Tibial nerve (tissue), 4 donors: ENCODE measurements at regions not wholly inside any gene's neighbourhood (a gene's known extent, or its start where the extent isn't known, plus 50 kb on each side); places are given as distances from the start of the nearest gene placed in this dataset.

Experiments used
- DNase-seq, 2 donors: peaks; one replicate each; pipeline ENCODE4 v3.0.0-alpha.2; 2019; ENCODE audit warnings: low spot score in 2 of 2
- H3K27ac ChIP-seq, 4 donors: fragments of 200-600 bp; sonication (generic) in 3 of 4; one replicate each; pipeline ENCODE4 v1.5.1; 2017 to 2019; ENCODE audit warnings: mild to moderate bottlenecking in 1 of 4
- H3K27me3 ChIP-seq, 2 donors: fragments of 200-600 bp; sonication (generic) in 1 of 2; one replicate each; pipeline versions ENCODE4 v1.5.1 to v1.6.0; 2017 to 2019
- H3K36me3 ChIP-seq, 3 donors: fragments of 200-600 bp; sonication (generic); one replicate each; pipeline ENCODE4 v1.5.1; 2018 to 2019
- H3K4me1 ChIP-seq, 4 donors: fragments of 200-600 bp; sonication (generic) in 3 of 4; one replicate each; pipeline ENCODE4 v1.5.1; 2017 to 2019
- H3K4me3 ChIP-seq, 4 donors: fragments of 200-600 bp; sonication (generic) in 3 of 4; one replicate each; pipeline ENCODE4 v1.5.1; 2017 to 2019; ENCODE audit warnings: mild to moderate bottlenecking in 1 of 4, moderate library complexity in 1 of 4
- H3K9me3 ChIP-seq, 4 donors: fragments of 200-600 bp; sonication (generic) in 3 of 4; one replicate each; pipeline ENCODE4 v1.5.1; 2017 to 2019
- CTCF ChIP-seq, 5 experiments: fragments of 200-600 bp in 3 of 5; fragments of 450-650 bp in 2 of 5; sonication (generic) in 3 of 5; IDR thresholded peaks; one replicate each; pipeline ENCODE4 v1.5.1; 2016 to 2019; ENCODE audit warnings: antibody characterized with exemption in 5 of 5, mild to moderate bottlenecking in 3 of 5, moderate library complexity in 2 of 5
- EP300 ChIP-seq, 2 donors: sonication (generic); formaldehyde crosslinking; IDR thresholded peaks; one replicate each; pipeline ENCODE4 v1.6.1; 2017; ENCODE audit warnings: antibody characterized with exemption in 2 of 2, mild to moderate bottlenecking in 1 of 2
- POLR2A ChIP-seq, 2 donors: fragments of 450-650 bp; IDR thresholded peaks; one replicate each; pipeline ENCODE4 v1.6.1; 2017; ENCODE audit warnings: antibody characterized with exemption in 2 of 2, mild to moderate bottlenecking in 2 of 2, moderate library complexity in 2 of 2
- WGBS, 2 donors: methylation state at CpG; one replicate each; pipeline ENCODE4 v1.1.5; 2018; 5-methylcytosine and 5-hydroxymethylcytosine counted together

- Histone ChIP-seq H3K9me3 (peaks cover 0 to 5% (median 0%) of the 10 kb centered on the region in 4 donors), H3K4me3 (no peak overlapping the region), H3K27ac (no peak overlapping the region), H3K4me1 (no peaks in the 10 kb centered on the region), H3K36me3 (no peaks in the 10 kb centered on the region), H3K27me3 (no peaks in the 10 kb centered on the region)
- 43 to 62% methylated on average over 3 of the region's 3 CpGs for WGBS, 2 donors
- no peak for DNase-seq
- TF ChIP-seq POLR2A (IDR thresholded peaks at IDR 0.05) (no peak), EP300 (IDR thresholded peaks at IDR 0.05) (no peak), CTCF (IDR thresholded peaks at IDR 0.05) (no peak)
Measured at GRCh38 chr4:162234595-162234994, 70.8 kb upstream of the FSTL5 start.

- H3K4me3 ChIP-seq = no peak overlapping the region
- no peaks in the 10 kb centered on the region for H3K27me3 ChIP-seq
- no peak for DNase-seq
- no peaks in the 10 kb centered on the region for H3K36me3 ChIP-seq
- H3K4me1 ChIP-seq = no peaks in the 10 kb centered on the region
- peaks cover 0 to 5% (median 0%) of the 10 kb centered on the region in 4 donors for H3K9me3 ChIP-seq
- TF ChIP-seq CTCF (IDR thresholded peaks at IDR 0.05) (no peak), POLR2A (IDR thresholded peaks at IDR 0.05) (no peak), EP300 (IDR thresholded peaks at IDR 0.05) (no peak)
- H3K27ac ChIP-seq = no peak overlapping the region
Measured at GRCh38 chr4:162232349-162232748, 68.5 kb upstream of the FSTL5 start.

GRCh38 chr4:162229670-162230069 lies 65.9 kb upstream of the FSTL5 start:
- DNase-seq = no peak
- no peaks in the 10 kb centered on the region for H3K27me3 ChIP-seq
- no peak overlapping the region for H3K4me3 ChIP-seq
- TF ChIP-seq CTCF (IDR thresholded peaks at IDR 0.05) (no peak), EP300 (IDR thresholded peaks at IDR 0.05) (no peak), POLR2A (IDR thresholded peaks at IDR 0.05) (no peak)
- 71 to 78% methylated on average over 2 of the region's 2 CpGs for WGBS, 2 donors
- H3K36me3 ChIP-seq = no peaks in the 10 kb centered on the region
- H3K4me1 ChIP-seq = no peaks in the 10 kb centered on the region
- no peak overlapping the region for H3K27ac ChIP-seq
- peaks cover 0 to 5% (median 0%) of the 10 kb centered on the region in 4 donors for H3K9me3 ChIP-seq

- H3K4me3 ChIP-seq = no peak overlapping the region
- no peaks in the 10 kb centered on the region for H3K4me1 ChIP-seq
- DNase-seq = no peak
- no peaks in the 10 kb centered on the region for H3K36me3 ChIP-seq
- H3K27ac ChIP-seq = no peak overlapping the region
- no peaks in the 10 kb centered on the region for H3K27me3 ChIP-seq
- TF ChIP-seq EP300 (IDR thresholded peaks at IDR 0.05) = no peak
- no peak for TF ChIP-seq POLR2A (IDR thresholded peaks at IDR 0.05)
- no peak for TF ChIP-seq CTCF (IDR thresholded peaks at IDR 0.05)
- H3K9me3 ChIP-seq = no peaks in the 10 kb centered on the region
- 69 to 70% methylated on average over 4 of the region's 4 CpGs for WGBS, 2 donors
Measured at GRCh38 chr4:162221148-162221547, 57.3 kb upstream of the FSTL5 start.
